HG02763 (cell line): ENCODE measurements at regions not wholly inside any gene's neighbourhood (a gene's known extent, or its start where the extent isn't known, plus 50 kb on each side); places are given as distances from the start of the nearest gene placed in this dataset.

Source experiments
- ATAC-seq: cut with Tn5 transposase; IDR thresholded peaks from one replicate; pipeline ENCODE4 v1.9.1; 2021; ENCODE audit warnings: mild to moderate bottlenecking, moderate library complexity; ENCODE audit not compliant: unreplicated experiment

DNA sequence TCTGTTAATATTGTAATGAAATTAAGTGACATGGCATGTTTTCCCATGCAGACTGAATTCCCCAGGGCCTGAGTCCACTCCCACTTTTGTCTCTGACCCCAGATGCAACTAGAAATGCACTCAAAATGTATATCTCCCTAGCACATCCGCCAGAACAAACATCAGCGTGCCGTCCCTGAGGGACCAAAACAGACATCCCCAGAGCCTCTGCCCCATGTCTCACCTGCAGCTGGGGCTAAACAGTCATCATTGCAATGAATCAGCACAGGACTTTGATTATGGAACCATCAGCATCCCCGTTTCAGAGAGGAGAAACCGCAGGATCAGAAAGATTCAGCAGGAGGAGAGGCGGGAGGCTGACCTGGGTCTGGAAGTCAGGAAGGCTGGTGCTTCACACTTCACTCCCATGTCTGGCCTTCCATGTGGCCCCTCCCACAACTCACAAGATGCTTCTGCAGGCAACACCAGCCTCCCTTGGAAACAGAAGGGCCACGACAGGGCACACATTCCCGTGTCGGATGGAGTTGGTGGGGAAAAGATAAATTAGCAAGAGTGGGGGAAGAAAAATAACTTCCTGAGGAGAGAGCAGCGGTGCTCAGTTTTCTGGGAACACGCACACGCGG lies 130.6 kb upstream of the VSTM2B start:
- no peak for ATAC-seq

- ATAC-seq = no peak
These were observed 129.9 kb upstream of the VSTM2B start for GRCh38 chr19:29395734-29396414.

- ATAC-seq = no peak
These were observed 128.9 kb upstream of the VSTM2B start for GRCh38 chr19:29396925-29397324.

GRCh38 chr19:29397748-29398147 lies 128.0 kb upstream of the VSTM2B start:
- ATAC-seq = no peak

- no peak for ATAC-seq
These were observed 126.0 kb upstream of the VSTM2B start for GRCh38 chr19:29399804-29400203.

DNA sequence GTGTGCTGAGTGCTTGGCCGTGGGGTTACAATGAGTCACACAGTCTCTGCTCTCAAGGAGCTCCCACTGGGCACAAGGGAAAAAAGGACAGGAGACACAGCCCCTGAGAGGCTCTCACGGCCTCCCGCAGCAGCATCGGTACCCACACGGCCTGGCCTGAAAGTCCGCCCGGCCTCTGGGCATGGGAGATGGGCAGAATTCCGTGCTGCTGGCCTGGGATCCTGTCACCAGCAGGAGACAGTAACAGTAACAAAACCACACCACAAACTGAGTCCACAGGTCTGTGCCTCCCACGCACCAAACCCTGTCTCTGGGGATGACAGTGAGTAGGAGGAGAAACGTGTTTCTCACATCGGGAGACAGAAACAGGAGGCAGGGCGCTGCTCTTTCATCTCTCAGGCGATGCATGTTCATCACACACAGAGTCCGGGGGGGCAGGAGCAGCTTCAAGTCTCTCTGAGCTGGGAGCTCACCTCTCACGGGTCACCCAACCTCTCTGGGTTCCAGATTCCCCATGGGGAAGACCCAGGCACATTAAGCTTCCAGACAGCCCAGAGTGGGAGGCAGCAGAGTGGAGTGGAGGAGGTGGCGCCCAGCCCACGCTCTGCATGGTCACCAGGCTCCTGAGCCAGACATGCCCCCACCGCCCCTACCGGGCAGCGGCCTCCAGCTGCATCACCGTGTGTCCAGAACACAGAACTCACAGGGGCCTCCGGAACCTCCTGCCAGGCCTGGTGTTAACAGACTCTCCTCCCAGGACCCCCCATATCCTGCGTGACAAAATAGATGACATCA lies 124.7 kb upstream of the VSTM2B start:
- ATAC-seq = no peak

DNA sequence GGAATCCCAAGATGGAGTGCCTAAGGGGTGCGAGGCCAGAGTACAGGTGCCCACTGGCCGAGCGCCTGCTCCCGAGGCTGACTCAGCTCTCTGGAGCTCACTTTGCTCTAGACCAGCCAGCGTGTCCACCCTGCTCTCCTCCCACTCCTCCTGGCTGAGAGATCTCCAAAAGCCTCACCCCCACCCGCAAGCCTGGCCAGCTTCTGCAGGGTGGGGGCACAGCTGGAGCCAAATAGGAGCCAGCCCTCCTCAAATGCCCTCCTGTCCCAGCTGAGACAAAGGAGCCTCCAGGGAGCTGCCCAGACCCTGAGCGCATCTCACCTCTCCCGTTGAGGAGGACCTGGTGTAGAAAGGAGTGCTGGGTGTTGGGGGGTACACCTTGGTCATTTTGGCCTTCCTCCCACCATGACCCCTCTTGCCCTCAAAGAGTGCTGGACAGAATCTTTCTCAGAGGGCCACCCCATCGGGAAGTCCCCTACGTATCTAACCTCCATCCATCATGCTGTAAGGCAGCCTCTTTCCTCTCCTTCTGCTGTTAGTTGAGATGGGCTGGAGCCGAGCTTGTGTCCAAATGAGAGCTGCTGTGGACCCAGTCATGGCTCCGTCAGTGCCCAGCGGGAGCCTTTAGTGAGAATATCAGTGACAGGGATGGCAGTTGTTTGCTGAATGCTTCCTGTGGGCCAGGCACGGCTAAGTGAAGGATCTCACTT lies 123.9 kb upstream of the VSTM2B start:
- no peak for ATAC-seq

GRCh38 chr19:29402563-29402962 lies 123.2 kb upstream of the VSTM2B start:
- ATAC-seq = no peak

DNA sequence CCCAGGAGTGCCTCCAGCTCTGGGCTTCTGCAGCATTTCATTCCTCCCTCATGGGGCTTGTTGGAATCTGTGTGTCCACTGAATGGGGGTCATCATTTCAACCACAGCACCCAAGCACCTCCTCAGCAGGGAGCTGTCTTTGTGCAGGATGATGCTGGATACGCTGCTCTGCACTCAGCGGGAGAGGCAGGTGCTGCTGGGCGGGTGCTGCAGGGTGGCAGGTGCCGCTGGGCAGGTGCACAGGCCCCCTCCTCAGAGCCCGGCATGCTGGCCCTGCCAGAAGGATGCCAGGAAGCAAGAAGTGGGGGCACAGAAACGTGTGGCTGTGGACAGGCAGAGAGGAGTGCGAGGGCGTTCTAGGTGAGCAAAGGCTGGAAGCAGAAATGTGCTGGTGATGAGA lies 121.8 kb upstream of the VSTM2B start:
- no peak for ATAC-seq

DNA sequence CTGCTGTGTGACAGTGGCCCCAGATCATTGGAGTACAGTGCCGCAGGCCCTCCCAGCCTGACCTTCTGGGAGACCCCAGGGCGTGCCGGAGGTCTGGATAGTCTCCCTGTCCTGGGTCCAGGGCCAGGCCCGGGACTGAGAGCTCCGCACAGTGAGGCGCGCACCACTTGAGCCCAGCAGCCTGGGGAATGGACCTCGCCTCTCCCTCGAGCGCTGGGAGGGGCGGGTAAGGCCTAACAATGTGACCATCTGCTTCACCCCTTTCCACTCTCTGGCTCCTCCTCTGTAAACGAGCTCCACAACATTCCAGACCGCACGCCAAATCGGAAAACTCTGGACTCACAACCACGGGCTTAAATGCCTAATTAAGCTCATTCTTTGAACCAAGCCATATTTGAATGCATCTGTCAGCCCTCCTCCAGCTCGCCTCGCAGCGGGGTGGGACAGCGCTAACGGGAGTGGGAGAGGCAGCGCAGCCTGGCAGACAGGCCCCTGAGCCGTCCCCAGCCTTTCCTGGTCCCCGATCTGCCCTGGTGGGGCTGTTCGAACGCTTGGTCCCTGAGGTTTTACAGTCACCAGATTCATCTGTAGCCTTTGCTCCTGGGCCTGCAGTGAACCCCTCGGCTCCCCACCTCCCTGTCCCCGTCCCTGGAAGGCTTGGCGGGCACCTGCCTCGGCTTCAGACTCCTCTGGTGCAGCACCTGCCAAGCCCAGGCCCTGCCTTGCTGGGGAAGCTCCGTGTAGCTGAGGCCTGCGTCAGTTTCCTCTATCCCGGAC lies 120.7 kb upstream of the VSTM2B start:
- ATAC-seq = no peak

DNA sequence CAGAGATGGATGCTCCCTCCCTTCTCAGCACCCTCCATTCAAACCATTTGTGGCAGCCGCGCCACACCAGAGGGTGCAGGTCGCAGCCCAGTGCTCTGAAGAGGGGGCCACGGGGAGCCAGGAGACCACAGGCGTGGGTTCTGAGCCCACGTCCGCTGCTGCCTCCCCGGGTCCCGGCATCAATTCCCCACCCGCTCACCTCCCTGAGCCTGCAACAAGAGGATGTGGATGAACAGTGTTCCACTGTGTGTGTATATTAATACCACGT lies 120.1 kb upstream of the VSTM2B start:
- no peak for ATAC-seq

DNA sequence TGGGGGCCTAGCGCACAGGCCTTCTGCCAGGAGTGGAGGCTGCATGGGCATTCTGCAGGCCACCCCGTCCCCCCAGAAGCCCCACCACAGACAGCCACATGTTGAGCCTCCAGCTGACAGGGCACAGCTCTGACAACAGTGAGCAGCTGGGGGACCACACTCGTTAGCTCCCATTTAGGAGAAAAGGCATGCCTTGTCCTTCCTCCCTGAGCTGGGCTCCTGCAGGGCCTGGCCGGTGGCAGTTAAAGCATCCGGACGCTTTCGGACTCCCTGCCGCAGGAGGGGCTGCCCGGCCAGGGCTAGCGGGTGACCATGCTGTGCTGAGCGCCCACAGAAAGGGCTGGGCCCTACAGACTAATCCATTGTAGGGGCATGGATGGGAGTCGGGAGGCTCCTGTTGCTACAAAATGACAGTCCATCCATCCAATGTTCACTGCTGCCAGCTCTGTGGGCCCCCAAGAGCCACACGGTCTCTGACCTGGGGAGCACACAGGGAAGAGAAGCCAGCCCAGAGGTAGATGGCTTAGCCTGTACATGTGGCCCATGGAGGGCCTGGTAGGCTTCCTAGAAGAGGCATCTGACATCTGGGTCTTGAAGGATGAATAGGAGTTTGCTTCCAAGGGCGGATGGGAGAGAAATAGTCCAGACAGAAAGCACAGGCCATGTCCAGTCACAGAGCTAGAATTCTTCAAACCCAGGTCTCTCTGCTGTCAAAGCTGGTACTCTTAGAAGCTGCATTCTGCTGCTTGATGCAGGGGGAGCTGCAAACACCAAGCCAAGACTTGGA lies 116.5 kb upstream of the VSTM2B start:
- no peak for ATAC-seq

GRCh38 chr19:29410601-29411000 lies 115.2 kb upstream of the VSTM2B start:
- no peak for ATAC-seq

- no peak for ATAC-seq
These were observed 114.6 kb upstream of the VSTM2B start for GRCh38 chr19:29411113-29411581.

DNA sequence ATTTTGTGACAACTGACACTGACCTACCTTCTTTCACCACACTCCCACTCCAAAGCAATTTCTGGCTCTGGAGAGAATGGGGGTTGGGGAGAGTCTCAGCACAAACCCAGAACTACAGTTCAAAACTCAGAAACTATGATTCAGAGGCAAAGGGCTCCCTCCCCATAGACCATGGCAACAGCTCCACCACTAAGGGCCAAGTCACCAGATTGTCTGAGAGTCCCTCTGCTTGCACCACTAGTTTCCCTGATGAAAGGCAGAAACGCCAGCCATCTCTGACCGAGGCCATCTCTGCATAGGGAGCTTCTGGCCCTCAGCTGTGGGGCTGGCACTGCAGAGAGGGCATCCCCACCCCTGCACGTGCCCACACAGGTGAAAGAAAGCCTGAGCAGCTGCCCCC lies 112.4 kb upstream of the VSTM2B start:
- ATAC-seq = no peak

GRCh38 chr19:29415507-29415906 lies 110.3 kb upstream of the VSTM2B start:
- ATAC-seq = no peak

GRCh38 chr19:29417048-29417447 lies 108.7 kb upstream of the VSTM2B start:
- ATAC-seq = no peak

DNA sequence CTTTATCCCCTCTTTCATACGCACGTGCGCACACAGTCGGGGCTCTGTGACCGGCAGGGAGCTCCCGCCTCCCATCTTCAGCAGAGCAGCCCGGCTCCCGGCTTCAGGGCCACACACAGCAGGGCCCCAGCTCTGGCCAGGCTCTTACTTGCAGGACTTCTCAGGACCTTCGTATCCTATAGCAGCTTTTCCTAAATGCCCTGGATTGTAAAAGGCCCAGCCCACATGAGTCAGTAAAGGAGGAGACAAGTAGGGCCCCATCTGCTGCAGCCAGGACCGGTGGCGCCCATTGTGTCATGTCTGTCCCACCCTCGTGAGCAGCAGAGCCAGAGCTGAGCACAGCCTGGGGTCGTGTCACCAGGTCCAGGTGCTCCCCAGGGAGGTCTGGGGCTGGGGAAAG lies 107.6 kb upstream of the VSTM2B start:
- ATAC-seq = no peak

- ATAC-seq = no peak
These were observed 105.7 kb upstream of the VSTM2B start for GRCh38 chr19:29420065-29420464.
